HT-29 (cell line): ENCODE measurements at regions not wholly inside any gene's neighbourhood (a gene's known extent, or its start where the extent isn't known, plus 50 kb on each side); places are given as distances from the start of the nearest gene placed in this dataset.
A peak's percentile ranks its signal among the peaks of the same experiment; 100 is the strongest.
"Not testable (repeated sequence)": the region's sequence is repeated elsewhere in the genome, so short reads cannot be mapped to it uniquely, and the experiment has no call there.

Experiments used
- DNase-seq: peaks from one replicate; pipeline ENCODE4 v3.0.0-alpha.2; 2015; ENCODE audit warnings: low spot score

DNA sequence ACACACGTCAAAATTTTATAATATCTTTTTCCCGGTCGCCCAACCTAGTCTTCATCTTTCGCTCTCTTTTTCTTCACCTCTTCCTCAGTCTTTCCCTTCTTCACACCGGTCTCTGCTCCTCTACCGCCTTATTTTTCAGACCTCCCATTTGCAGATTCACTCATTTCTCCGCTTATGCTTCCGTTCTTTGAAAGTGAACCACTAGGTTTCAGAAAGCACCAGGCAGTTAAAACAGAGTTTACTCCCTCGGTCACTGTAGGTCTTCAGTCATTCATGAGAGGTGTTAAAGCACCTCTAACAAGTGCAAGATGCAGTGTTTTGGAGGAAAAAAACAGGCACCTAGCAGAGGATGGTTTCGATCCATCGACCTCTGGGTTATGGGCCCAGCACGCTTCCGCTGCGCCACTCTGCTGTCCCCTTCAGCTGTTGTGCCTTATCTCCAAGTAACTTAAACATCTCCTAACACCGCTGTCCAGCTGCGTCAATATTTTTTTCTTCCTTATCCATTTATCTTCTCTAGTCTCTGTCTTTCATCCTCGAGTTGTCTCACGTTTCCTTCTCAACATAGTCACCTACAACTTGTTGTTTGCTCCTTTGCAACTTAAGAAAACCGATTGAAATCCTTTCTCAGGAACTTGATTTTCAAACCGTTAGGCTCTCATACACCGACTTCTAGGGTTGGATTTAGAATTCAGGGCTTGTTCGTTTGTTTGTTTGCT lies 119.7 kb upstream of the ZNF184 start:
- DNase-seq, result peak; percentile 81

DNA sequence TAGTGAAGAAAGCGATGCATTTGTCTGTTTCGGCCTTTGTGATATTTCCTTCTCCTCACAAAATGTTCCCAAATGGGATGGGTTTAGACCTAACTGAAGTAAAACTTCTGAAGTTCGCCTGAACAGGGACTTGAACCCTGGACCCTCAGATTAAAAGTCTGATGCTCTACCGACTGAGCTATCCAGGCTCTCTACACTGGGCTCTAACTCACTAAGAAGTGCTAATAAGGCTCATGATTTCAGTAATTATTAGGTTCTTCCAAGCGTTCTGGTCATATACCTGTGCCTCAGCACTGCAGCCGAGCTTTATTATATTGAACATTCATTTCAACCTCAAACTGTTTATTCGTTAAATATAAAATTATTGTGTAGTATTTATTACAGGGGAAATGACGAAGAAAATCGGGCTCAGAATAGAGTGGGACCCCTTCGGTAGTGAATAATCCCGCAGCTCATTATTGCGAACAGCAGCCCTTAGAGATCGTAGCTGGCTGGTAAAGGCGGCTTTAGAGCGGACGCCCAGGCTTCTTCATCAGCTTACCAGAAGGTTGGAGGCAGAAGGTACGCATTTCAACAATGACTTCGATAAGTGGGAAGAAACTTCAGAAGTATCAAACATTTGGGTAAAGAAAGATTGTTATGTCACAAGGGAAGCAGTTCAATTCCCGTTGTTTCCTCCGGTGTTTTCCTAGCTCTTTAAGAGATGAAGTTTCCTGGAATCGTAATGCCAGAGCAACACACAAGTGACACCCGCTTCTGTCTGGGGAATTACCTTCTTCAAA lies 119.0 kb upstream of the ZNF184 start:
- DNase-seq, result peak; percentile 67

DNA sequence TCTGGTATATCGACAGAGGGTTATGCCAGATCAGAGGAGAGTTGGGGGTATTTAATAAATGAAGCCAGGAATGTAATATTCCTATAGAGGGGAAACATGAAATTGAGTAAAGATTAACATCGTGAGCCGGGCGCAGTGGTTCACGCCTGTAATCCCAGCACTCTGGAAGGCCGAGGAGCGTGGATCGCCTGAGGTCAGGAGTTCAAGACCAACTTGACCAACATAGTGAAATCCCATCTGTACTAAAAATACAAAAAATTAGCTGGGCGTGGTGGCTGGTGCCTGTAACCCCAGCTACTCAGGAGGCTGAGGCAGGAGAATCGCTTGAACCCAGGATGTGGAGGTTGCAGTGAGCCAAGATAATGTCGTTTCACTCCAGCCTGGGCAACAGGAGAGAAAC lies 112.4 kb upstream of the ZNF184 start:
- not testable (repeated sequence) for DNase-seq

DNA sequence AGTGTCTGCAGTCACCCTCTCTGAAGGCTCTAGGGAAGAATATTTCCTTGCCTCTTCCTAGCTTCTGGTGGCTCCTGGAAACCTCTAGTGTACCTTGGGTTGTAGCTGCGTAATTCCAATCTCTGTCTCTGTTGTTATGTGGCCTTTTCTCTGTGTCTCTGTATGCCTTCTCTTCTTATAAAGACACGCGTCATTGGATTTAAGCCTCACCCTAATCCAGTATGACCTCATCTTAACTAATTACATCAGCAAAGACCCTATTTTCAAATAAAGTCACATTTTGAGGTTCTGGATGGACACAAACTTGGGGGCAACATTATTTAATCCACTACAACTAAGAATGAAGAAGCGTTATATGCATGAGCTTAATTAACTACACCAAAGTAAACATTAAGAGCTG lies 111.4 kb upstream of the ZNF184 start:
- DNase-seq, result peak; percentile 7

DNA sequence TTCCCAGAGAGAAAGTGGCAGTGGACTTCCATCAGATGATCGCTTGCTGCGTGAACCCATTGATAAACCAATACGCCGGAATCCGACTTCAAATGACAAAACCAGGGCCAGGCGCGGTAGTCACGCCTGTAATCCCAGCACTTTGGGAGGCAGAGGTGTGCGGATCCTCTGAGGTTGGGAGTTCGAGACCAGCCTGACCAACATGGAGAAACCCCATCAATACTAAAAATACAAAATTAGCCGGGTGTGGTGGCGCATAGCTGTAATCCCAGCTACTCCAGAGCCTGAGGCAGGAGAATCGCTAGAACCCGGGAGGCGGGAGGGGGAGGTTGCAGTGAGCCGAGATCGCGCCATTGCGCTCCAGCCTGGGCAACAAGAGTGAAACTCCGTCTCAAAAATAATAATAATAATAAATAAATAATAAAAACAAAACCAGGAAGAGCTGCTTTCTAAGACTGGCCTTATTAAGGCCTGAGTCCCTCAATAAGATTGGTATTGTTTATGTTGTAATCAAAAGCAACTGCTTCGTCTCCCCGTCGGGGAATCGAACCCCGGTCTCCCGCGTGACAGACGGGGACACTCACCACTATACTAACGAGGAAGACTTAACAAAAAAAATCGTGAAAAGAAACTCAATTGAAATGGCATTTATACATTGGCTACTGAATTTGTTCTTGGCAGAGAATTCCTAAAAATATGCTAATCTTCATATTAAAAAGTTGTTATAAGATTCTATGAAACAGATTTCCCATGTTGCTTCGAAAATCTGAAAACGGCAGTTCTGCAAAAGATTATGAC lies 110.2 kb upstream of the ZNF184 start:
- DNase-seq, result peak; percentile 81

DNA sequence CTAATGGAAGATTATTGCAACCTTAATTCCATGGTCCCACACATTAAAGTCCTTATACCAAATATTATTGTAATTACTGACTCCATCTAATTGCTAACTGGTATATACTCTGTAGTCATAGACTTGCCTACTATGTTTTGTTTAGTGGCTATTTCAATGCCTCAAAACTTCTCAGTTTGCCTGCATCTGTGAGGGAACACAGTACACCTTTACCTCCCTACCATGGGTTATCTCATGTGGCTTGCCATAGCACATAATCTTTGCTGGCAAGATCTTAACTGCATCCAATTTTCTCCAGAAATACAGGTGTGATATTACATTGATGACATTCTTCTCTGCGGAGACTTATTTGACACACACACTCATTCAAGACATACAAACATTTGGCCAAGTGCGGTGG lies 107.1 kb upstream of the ZNF184 start:
- DNase-seq, result no peak

DNA sequence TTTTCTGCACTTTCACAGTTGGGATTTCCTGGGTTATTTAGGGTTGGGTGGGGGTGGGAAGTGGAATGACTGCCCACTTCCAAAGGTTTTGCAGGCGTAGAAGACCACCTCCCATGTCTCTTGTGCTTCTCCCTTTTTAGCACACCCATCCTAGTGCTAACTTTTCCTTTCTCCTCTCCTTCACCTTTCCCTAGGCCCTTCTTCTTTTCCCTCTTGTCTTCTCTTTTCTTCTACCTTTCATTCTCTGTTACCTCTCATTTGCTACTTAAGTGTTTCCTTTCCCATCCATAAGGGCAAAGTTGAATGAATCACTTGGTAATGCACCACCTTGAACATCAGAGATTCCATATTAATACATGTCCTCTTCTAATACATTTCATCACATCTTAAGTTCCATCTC lies 105.0 kb upstream of the ZNF184 start:
- DNase-seq, result no peak

DNA sequence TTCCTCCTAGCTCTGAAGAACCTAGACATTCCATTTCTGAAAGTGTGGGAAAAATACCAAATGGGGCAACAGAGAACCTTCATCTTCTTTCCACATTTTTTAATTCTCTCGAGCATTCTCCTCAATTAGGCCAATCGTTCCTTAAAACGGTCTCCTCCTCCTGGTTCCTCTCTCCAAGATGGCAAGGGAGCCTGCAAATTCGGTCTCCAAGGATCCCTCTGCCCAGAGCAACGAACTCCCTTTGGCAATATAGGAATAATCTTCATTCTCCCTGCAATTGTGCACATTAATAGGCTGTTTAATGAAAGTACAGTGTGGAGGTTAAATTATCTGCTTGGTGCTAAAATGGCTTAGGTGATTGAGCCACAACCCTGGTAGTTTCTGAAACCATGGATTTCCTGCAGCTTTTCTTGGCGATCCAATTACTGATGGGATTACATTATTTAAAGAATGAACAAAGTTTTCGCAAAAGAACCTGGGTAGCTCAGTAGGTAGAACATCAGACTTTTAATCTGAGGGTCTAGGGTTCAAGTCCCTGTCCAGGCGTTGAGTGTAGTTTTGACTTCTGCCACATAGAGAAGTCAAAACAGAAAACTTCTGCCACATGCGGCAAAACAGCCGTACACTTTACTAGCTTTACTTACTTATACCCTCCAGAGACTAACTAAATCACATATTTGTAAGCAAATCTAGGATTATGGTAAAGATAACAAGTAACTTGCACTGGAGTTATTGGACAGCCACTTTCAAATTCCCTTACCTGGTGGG lies 102.9 kb upstream of the ZNF184 start:
- peak; percentile 11 for DNase-seq

DNA sequence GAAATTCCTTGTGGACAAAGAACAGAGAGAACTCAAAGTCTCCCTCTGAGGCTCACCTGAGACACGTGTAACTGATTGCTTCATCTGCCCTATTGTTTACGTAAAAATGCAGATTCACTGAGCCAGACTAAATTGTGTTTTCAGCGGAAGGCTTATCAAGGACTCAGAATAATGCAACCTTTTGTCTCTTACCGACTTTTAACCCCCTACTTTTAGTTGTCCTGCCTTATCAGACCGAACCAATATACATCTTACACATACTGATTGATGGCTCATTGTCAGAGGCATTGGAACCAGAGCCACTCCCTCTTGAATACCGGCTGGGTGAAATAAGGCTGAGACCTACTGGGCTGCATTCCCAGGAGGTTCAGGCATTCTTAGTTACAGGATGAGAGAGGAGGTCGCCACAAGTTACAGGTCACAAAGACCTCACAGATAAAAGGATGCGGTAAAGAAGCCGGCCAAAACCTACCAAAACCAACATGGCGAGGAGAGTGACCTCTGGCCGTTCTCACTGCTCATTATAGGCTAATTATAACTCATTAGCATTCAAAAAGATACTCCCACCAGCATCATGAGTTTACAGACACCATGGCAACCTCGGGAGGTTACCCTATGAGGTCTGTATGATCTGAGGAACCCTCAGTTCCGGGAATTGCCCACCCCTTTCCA lies 95.5 kb upstream of the ZNF184 start:
- no peak for DNase-seq

DNA sequence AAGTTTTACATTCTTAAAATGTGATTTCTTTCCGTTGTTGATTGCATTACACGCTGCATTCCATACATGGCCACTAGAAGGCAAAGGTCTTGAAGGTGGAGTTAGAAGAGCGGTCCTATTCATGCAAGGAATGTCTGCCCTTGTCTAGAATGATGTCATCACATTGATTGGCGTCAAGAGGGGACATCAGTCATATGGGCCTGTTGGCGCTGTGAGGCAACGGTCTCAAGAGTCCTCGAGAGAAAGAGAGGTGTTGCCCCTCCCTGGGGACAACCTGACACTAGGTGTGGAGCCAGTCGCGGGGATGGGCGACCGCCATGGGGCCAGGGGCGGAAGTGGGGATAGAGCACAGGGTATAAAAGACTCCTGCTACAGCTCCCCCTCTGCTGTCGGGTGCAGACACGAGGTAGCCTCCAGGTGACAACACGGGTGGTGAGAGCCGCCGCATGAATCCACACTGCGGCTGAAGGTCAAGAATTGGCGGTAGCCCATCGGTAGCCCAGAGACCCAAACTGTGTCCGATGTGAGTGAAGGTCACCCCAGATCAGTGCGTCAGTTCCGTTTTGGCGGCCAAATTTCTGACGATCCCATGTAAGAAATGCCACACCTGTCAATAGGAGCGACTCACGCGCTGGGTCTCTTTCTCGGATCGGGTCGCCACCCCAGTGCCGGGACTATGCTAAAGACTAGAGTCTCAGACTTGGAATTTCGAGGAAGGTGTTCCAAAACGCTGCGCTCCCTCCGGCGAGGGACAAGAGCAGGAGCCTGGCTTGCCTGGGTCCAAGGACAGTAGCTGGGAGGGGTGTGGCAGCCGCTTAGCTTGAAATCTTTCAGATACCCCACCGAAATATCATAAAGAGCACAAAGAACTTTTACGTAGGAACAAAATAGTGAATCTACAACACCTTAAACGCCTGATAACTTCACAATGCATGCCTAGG lies 93.2 kb upstream of the ZNF184 start:
- no peak for DNase-seq

DNA sequence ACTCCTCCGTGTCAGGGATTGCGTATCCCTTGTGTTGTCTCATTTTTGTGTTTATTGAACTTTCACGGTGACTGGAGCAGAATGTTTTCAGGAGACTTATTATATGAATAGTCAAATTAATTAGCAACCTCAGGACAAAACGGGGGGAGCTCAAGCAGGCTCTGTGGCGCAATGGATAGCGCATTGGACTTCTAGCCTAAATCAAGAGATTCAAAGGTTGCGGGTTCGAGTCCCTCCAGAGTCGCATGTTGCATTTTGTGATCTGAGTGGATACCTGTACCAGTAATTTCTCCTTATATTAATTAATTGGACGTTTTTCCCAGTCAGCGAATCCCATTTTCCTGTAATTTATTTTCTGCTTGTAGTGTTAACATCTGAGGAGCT lies 89.1 kb upstream of the ZNF184 start:
- no peak for DNase-seq

DNA sequence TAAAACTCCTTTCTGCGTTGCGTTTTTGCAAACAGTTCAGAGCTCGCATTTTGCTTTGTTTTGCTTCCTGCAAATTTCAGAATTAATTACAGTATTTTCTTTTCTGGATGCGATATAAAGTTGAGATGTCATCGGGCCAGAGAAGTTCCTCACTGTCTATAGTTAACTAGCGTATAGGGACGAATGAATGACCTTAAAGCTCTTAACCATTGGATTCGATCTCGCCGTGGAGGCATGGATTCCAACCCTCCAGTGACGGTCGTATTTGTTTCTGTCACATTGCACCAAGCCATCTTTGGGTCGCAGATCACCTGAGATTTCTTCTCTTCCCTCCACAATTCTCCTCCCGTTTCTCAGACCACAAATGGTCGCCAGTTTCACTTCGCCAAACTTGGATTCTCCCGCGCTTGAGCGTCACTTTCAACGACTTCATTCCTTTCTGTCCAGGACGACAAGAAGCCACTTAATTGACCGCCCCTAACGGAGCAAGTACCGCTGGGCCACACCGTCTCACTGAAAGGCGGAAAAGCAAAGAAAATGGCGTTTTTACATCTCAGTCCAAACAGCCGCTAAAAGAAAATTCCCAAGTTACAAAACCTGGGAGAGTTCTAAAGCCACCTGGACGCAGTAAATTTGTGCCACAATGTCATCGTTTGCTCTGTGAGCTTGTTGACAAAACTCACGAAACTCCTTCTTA lies 85.3 kb upstream of the ZNF184 start:
- no peak for DNase-seq

DNA sequence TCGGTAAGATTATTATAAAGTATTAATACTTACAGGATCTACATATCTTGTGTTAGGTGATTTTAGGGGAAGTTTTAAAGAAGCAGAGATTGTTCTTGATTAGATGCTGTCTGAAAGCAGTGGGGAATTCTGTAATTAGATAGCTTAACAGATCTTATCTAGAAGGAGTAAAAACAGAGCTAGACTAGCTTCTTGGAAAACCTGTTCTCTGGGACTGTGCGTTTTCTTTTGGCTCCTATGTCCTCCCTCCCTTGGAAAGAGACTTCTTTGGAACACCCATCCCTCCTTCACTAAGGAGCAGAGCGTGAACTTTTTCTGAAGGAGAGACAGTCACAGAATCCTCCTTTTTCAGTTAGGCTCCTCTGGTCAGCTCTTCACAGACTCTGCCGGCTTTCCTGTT lies 83.5 kb upstream of the ZNF184 start:
- no peak for DNase-seq

DNA sequence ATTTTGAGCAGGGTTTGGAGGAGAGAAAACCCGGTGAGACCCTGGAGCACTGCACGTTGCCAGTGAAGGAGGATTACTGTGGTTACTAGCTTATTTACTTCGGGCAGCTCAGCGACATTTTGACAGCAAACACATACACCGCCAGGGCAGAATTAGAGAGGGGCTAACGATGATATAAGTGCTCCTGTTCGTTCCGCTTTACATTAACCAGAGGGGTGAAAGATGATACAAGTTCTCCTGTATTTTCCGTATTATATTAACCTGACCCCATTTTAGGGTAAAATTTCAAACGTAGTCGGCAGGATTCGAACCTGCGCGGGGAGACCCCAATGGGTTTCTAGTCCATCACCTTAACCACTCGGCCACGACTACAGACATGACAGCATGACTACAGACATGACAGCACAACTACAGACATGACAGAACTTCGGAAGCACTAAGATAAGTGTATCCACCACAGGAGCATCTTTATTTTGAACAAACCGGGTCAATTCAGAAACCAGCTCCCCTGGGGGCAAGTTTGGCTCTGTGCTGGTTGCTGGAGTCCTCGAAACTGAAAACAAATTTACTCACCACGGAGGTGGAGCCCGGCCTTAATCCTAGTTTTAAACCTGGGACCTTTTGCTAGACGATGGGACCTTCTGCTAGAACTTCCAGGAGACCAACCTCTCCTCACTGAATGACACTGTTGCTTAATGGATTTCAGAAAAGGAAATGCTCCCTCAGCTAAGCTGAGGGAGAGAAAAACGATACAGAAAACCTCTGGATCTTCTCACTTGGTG lies 80.4 kb upstream of the ZNF184 start:
- no peak for DNase-seq

DNA sequence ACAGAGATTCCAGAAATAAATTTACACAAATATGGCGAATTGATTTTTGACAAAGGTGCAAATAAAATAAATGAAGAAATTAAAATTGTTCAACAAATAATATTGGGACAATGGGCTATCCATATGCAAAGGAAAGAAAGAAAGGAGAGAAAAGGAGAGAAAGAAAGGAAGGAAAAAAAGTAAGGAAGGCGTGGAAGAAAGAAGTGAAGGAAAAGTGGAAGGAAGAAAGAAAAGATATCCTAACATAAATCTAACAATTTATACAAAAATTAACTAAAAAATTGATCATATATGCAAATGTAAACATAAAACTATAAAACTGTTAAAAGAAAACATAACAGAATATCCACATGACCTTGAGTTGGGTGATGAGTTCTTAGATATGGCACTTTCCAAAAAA lies 78.7 kb upstream of the ZNF184 start:
- DNase-seq, result no peak

DNA sequence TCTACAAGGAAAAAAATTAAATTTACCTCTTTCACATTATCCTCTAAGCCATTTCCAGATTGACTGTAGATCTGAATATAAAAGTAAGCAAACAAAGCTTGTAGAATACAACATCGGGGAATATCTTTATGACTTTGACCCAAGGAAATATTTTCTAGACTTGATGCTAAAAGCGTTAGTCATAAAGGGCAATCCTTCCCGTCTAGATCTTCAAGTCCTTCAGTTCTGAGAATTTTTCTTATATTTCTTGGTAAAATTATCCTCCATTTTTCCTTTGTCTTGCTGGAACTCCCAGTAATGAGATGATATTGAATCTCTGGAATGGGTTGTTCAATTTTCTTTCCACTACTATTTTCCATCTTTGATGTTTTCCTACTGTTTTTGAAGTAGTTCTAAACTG lies 77.8 kb upstream of the ZNF184 start:
- DNase-seq, result no peak

DNA sequence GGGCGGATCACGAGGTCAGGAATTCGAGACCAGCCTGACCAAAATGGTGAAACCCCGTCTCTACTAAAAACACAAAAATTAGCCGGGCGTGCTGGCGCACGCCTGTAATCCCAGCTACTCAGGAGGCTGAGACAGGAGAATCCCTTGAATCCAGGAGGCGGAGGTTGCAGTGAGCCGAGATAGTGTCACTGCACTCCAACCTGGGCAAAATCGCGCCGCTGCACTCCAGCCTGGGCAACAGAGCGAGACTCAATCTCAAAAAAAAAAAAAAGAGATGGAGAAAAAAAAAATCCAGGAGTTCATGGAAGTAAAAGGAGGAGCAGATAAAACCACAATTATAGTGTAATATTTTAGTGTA lies 76.3 kb upstream of the ZNF184 start:
- DNase-seq, result not testable (repeated sequence)
